ENCODE measurements at regions not wholly inside any gene's neighbourhood (a gene's known extent, or its start where the extent isn't known, plus 50 kb on each side); places are given as distances from the start of the nearest gene placed in this dataset.
"Not testable (repeated sequence)": the region's sequence is repeated elsewhere in the genome, so short reads cannot be mapped to it uniquely, and the experiment has no call there.

DNA sequence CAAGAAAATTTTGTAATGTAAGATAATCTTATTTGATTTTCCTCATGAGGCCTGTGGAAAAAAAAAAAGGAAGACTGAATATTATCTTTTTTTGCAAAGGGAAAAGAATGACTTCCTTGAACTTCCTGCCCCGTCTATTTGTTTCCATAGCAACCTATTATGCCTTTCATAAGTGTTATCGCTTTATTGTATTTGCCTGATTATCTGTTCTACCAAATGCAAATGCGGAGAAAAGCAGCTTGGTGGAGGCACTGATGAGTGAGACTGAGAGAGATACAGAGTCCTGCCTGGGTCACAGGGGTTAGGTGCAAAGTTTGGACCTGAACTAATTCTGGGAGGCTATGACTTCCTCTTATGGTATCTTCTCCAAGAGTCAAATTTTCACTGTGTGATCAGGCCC, 334.0 kb upstream of the KCNMB2 start:
- peak; percentile 14 for DNase-seq

DNA sequence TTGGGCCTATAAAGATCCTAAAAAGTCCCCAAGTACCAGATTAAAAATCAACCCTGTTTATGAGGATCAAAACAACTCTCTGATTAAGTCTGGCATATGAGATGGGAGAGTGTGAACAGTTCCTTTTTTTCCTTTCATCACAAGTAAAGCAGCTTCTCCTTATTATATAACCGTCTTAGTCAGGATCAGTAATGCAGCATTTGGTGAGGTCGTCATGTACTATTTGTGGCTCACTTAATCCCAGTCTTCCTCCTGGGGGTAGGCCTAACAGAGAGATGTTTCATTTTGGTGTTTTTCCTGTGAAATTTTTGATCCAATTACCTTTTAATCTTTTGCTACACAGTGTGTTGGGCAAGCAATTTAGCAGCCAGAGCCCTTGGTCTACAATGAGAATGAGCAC, 333.1 kb upstream of the KCNMB2 start:
- DNase-seq, result no peak

DNA sequence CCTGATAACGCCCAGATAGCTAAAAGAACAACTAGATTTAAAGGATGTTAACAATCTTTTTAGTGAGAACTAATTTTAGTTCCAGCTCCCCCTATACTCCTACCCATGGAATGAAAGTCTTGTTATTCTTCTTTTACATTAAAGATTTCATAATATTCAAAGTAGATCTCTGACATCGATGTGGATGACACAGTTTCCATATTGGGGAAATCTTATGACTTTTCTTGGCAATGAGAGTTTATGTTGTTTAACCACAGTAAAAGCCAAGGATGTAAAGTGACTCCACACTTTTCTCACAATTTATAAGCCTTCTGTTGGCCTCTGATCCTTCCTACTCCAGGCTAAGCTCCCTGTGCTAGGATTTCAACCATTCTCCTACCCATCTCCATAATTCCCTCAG, 332.6 kb upstream of the KCNMB2 start:
- no peak for DNase-seq

GRCh38 chr3:178205740-178206139, 330.5 kb upstream of the KCNMB2 start:
- no peak for DNase-seq

DNA sequence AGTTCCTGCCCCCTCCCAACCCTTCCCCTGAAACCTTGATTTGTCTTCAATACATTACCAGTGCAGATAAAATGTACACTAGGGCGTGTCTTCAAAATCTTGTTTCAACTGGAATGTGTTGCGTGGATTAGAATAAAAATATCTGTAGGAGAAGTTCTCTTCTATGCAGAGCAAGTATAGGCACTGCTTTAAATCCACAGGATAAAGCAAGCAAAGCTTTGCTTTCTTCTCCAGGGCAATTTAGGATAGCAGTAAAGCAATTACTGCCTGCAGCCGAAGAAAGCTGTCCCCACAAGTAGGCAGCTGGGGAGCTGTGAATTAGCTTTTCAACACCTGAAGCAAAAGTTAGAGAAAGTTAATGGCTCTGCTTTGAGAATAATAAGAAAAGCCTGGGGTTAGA, 329.7 kb upstream of the KCNMB2 start:
- no peak for DNase-seq

GRCh38 chr3:178207161-178207560, 329.1 kb upstream of the KCNMB2 start:
- DNase-seq, result not testable (repeated sequence)

DNA sequence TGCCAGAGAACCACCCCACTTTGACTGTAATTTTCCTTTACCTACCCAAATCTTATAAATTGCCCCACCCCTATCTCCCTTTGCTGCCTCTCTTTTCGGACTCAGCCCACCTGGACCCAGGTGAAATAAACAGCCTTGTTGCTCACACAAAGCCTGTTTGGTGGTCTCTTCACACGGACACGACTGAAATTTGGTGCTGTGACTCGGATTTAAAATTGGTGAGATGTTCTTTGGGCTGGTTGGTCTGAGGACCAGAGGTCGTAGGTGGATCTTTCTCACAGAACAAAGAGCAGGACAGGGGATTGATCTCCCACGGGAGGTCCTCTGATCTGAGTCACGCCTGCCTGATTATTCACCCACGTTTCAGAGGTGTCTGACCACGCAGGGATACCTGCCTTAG, 328.6 kb upstream of the KCNMB2 start:
- DNase-seq, result not testable (repeated sequence)

- not testable (repeated sequence) for DNase-seq
Observed at GRCh38 chr3:178209116-178209515, 327.1 kb upstream of the KCNMB2 start.

DNA sequence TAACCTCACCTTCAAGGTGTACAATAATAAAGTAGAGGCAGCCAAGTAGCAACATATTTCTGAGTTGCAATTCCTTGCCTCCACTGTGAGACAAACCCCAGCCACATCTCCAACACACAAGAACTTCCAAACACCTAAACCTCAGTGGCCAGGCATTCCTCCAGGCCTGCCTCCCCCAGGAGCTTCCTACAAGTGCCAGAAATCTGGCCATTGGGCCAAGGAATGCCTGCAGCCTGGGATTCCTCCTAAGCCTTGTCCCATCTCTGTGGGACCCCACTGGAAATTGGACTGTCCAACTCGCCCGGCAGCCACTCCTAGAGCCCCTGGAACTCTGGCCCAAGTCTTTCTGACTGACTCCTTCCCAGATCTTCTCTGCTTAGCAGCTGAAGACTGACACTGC, 326.6 kb upstream of the KCNMB2 start:
- not testable (repeated sequence) for DNase-seq

GRCh38 chr3:178211086-178211485, 325.1 kb upstream of the KCNMB2 start:
- not testable (repeated sequence) for DNase-seq

GRCh38 chr3:178217479-178217878, 318.8 kb upstream of the KCNMB2 start:
- DNase-seq, result no peak

- DNase-seq, result no peak
Observed at GRCh38 chr3:178218231-178218630, 318.0 kb upstream of the KCNMB2 start.

GRCh38 chr3:178219661-178220060, 316.6 kb upstream of the KCNMB2 start:
- not testable (repeated sequence) for DNase-seq

DNA sequence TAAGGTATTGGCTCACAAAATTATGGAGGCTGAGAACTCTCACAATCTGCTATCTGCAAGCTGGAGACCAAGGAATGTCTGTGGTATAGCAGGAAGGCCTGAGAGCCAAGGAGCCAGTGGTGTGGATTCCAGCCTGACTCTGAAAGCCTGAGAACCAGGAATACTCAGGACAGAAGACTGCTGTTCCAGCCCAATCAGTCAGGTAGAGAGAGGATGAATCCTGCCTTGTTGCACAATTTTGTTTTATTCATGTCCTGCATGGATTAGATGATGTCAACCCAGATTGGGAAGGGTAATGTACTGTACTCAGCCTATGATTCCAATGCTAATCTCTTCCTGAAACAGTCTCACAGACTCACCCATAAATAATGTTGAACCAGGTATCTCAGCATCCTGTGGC, 312.4 kb upstream of the KCNMB2 start:
- DNase-seq, result no peak

DNA sequence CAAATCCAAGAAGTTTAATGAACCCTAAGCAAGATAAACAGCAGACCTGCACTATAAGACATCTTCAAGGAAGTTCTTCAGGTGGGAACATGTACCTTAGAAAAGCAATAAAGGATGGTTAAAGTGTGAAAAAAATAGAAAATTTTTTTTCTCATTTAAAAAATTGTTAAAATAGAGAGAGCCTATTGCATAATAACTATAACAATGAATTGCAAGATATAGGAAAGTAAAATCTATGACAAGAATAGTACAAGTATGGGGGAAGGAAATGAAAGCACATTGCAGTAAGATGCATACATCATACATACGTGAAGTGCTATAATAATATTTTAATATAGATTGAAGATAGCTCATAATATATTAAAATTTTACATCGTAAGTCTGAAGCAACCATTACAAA, 310.1 kb upstream of the KCNMB2 start:
- DNase-seq, result no peak

DNA sequence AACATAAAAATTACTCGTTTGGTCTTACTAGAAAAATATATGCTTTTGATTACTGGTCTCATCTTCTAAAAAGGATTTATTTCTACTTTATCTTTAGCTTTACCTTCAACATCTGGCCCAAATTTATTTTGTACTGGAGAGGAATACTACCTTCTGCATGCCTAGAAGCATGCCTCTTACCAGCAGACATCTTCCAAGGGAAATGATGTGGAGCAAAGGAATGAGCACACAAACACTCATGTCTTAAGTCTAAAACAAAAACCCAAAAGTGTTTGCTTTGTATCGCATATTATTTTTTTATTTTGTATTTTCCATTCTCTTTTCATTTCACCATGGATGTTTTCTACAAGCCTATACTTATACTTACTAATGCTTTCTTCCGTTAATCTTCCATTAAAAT, 304.6 kb upstream of the KCNMB2 start:
- DNase-seq, result no peak

DNA sequence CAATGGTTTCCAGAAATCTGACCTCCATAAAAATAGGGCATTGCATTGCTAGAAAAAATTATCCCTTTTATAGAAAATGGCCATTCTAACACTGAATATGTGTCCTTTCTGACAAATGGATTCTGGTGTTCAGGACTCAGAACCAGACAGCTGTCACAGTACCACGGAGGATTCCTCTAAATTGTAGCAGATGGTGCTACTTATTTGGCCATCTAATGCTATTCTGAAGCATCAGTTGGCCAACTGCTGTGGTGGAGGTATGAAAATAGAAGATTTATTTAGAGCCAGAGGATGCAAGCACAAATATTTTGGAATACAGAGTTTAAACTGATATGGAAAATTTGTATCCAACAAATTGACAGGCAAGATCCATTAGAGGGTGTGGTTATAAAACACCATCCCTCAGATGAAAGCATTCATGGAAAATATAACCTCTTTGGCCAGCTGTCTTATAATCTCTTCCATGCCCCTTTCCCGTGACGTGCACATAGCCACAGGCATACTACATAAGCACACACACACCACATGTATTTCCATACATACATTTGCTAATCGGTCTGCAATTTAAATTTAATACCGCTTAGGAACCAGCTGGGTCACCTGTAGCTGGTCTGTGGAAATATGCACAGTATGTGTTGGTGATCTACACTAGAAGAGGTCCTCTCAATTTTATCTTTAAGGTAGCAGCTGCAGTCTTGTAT, 302.7 kb upstream of the KCNMB2 start:
- DNase-seq, result no peak

DNA sequence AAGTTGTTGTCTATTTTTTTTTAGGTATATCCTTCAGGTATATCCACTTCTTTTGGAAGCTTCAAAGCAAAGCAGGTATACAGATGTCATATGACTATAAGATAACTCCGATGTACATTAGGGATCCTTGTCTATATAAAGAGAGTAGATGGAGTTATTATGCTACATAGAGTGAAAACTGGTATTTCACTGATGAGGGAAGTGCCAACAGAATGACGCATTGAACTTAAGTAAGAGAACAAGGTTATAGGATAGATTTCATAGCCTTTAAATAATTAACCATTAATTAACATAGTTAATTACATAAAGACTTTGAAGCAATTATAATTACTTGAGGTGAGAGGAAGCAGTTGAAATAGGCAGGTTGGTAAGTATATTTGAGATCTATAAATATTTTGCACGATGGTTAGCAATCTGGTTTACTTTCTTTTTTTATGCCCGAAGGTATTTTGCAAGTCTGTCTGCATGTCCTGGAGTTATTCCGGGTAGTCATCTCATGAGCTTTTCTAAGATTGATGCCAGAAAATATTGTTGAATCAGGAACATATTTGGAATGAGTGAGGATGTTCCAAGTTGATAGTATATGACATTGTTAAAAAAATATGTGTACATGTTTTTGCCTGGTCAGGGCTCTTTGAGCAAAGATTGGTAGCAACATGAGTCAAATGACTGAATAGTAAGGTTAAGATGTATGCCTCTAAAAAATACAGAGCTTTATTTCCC, 299.5 kb upstream of the KCNMB2 start:
- DNase-seq, result no peak

DNA sequence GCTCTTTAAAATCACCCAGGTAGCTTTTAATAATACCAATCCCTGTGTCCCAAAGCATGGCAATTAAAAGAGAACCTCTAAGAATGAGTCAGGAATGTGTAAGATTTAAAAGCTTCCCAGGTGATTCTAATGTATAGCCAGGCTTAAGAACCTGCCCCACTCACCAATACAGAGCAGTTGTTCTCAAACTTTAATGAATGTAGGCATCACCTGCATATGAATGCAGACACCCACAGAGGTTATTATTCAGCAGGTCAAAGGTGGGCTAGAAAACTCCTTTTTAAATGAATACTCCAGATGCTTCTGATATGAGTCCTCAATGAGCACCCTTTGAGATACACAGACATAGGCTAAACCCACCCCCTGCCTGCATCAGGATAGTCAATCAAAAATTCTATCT, 298.1 kb upstream of the KCNMB2 start:
- DNase-seq, result no peak

DNA sequence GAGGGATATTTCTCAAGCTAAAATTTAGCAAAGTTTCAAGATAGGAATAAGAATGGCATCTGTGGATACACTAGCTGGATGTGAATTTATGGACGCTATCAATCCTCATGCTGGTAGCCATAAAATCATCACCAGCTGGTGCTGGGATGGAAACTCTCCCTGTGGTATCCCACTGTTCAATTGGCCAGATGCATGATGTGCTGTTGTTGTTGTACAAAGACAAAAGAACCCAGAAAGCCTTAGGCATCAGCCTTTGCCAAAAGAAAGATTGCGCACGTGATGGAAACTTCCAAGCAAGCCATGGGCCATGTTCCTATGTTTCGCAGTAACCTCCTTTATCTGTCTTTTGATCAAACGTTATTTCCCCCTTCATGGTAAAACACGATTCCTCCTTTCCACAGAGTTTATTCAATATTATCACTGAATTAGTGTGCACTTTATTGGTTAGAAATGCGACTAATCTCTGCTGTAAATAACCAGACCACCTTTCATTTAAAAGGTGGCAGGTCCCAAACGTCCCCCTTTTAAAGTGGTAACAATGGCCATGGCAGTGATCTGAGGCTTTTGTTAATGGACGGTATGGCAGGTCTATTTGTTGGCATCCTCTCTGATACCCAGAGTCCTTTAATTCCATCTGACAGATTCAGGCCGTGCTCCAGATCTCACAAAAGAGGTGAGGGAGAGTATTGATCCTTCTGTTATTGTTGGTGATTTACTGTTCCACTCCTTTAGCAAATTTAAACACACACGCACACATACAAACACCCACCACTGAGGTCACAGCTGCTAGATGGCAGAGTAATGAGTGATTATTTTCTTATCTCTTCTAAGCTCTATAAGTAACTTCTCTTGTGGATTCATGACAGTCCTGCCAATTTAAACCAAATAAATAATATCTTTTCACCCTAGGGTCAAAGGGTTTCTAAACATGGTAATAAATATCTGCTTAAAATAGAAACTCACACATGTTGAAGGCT, 291.2 kb upstream of the KCNMB2 start:
- DNase-seq, result no peak

DNA sequence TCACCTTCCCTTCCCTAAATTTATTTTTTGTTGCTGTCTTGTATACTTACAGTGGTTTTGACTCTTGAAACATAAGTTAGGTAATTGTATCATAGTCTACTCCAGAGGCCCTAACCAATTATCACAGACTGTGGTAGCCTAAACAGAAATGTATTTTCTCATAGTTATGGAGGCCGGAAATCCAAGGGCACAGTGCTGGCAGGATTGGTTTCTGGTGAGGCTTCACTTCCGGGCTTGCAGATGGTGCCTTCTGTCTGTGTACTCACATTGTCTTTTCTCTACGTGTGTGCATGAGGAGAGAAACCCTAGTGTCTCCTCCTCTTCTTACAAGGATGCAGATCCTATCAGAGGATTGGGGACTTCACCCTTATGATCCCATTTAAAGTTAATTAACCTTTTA, 290.2 kb upstream of the KCNMB2 start:
- no peak for DNase-seq

GRCh38 chr3:178255315-178255714, 280.9 kb upstream of the KCNMB2 start:
- no peak for DNase-seq

DNA sequence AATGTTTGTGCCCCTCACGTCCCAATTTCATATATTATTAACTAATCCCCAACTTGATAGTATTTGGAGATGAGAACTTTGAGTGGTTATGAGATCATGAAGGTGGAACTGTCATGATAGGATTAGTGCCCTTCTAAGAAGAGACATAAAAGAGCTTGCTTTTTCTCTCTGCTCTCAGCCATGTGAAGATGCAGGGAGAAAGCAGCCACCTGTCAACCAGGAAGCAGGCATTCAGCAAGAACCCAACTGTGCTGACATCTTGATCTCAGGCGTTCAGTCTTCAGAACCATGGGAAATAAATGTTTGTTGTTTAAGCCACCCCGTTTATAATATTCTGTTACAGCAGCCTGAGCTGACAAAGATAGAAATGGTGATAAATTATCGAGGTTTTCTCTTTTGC, 278.7 kb upstream of the KCNMB2 start:
- DNase-seq, result no peak

DNA sequence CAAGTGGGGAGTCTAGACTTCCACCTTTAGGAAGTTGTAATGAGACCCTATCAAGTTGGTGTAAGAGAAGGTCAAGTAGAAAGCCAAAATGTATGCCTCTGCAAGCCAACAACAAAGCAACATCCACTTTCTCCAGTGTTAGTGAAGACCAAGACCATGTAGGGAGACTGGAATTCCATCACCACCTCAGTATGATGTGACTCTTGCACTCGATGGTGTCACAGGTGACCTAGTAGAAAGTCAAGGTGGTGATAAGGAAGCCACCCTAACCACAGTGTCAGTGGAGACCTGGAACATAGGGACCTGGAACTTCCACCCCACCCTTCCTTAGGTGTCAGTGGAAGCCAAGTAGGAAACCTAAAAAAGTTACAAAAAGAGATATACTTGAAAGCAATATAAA, 278.1 kb upstream of the KCNMB2 start:
- peak; percentile 16 for DNase-seq
